ENCODE measurements at regions not wholly inside any gene's neighbourhood (a gene's known extent, or its start where the extent isn't known, plus 50 kb on each side); places are given as distances from the start of the nearest gene placed in this dataset.
"Not testable (repeated sequence)": the region's sequence is repeated elsewhere in the genome, so short reads cannot be mapped to it uniquely, and the experiment has no call there.

DNA sequence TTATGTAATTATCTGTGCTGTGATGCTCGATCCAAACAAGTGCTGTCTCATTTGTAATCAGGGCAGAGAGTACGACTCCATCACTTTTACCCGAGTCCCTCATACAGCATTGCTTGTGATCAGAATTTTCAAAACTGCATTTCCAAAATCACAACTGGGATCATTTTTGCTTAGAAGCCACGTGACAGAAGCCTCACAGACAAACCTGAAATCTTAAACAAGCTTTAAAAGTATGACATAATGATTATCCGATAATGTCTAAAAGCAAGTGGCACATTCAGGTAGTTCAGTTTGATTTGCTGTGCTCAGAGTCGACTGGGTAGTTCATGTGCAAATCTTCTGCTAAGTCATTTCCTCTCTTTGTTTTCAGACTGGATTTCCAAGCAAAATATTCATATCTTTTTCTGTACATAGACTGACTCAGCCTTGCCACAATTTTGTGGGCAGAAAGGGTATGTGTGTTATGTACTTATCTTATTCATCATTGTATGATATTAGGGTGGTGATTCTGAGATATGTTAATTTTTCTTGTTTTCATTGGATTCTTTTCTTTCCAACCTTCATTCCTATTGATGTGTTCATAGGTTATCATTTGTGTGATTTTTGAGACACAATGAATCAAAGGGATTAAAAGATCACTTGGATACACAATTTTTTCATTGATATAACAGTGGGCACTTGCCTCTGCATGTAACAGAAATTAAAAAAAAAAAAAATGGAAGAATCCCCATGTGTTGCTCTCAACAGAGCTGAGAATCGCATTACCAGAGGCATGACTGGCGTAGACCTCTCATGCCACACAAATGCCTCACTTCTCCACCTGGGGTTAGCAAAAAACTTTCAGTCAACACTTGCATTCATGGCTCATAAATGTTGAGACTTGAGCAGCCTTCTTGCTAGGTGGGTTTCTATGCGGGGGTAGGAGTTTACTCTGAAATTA is 355.7 kb downstream of the LTN1 start:
- DNase-seq = no peak

- DNase-seq = no peak
Observed at GRCh38 chr21:28635541-28635940, 357.1 kb downstream of the LTN1 start.

GRCh38 chr21:28633839-28634555 is 358.7 kb downstream of the LTN1 start:
- DNase-seq = no peak

GRCh38 chr21:28632755-28633408 is 359.8 kb downstream of the LTN1 start:
- no peak for DNase-seq

- DNase-seq = no peak
Observed at GRCh38 chr21:28627691-28628090, 365.0 kb downstream of the LTN1 start.

DNA sequence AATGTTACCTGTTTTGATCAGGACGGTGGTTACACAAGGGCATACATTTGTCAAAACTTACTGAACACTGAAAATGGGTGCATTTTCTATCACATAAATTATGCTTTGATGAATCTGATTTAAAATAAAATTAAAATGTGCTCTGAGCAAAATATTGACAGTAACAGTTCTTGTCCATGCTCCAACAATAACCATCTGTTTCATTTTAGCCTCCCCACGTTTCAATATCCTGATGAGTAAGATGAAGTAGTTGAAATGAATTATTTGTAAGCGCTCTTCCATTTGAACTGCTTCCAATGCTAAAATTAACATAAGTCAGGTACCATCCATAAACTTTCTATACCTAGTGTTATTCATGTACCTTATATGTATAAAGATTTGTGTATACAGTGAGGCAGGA is 365.4 kb downstream of the LTN1 start:
- no peak for DNase-seq

DNA sequence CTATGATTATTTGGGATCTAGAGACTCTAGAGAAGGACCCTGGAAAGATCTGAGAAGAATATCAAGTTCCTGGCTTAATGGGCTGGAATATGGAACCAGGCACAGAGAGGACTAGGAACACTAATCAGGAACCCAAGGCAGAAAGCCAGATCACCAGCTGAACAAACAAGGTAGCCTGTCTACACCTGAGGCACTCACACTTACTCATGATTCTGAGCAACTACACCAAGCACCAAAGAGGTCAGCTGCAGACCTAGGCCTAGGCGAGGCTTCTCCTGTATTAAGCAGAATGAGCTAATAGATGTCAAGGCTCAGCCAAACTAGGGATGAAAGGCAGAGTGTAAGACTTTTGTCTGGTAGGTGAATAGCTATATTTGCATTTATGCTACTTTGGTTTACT is 368.1 kb downstream of the LTN1 start:
- no peak for DNase-seq

- DNase-seq = no peak
Observed at GRCh38 chr21:28617300-28617699, 375.4 kb downstream of the LTN1 start.

GRCh38 chr21:28615276-28615675 is 377.4 kb downstream of the LTN1 start:
- no peak for DNase-seq

DNA sequence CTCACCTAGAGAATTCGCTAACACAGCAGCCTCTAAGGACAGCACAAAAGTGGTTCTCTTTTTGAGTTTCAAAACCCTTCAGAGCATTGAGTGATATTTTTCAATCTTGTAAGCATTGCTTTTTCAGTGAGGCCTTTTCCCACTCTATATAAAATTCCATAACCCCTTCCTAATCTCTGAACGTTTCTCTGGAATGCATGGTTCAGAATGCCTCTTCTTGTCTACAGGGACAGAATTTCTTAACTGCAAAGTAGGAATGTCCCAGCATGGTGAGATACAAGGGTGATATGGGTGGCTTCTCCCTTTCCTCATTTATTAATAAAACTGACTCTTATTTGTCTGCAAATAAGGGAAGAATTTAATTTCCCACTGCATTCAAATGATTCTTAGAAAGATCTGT is 377.9 kb downstream of the LTN1 start:
- DNase-seq = no peak

- no peak for DNase-seq
Observed at GRCh38 chr21:28608646-28609045, 384.0 kb downstream of the LTN1 start.

GRCh38 chr21:28607545-28607944 is 385.1 kb downstream of the LTN1 start:
- DNase-seq = no peak

DNA sequence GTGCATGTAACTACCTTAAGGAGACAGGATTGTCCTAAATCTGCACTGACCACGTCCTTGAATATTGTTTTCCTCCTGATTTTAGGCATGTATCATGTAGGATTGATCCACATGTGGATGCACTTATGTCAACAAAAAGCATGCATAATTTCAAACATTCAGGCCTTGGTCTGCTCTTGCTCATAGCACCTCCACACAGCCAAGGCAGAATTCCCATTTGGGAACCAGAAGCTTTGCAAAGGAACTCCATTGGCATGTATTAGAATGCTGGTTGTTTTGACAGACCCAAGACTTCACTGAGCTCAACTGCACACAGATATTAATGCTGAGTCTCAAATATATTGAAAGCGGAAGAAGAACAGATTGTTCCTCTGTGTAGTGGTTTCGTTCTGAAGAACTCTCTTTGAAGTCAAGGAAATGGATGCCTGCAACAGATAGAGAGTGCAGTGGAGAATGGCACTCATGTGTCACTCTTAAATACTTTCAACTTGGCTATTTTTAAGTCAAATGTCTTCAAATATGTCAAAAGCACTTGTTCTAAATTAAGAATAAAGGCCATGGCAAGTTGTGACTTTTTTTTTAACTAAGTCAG is 387.6 kb downstream of the LTN1 start:
- no peak for DNase-seq

- no peak for DNase-seq
Observed at GRCh38 chr21:28602546-28602945, 390.1 kb downstream of the LTN1 start.

- no peak for DNase-seq
Observed at GRCh38 chr21:28598214-28598613, 394.5 kb downstream of the LTN1 start.

DNA sequence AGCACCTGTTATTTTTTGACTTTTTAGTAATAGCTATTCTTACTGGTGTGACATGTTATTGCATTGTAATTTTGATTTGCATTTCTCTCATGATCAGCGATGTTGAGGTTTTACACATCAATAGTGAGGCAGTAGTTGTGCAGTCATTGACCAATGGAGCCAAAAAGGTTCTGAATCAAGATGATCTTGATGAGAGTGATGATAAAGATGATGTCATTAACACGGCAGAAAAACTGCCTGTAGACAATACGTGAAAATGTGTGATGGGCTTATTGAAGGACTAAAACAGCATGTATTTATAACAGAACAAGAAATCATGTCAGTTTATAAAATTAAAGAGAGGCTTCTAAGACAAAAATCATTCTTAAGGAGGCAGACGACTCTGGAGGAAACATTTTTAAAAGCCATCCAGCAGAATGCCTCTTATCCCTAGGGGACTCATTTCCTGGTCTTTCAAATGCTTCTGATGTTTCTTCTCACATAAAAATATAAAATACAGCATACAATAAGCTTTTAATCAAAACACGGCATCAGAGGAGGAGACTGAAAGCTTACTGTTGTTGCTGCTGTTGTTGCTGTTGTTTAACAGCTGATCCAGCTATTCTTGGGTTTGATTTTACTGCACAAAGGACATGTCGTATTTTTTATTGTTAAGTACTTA is 400.3 kb downstream of the LTN1 start:
- DNase-seq = no peak

GRCh38 chr21:28590676-28591075 is 402.0 kb downstream of the LTN1 start:
- no peak for DNase-seq

GRCh38 chr21:28590026-28590425 is 402.7 kb downstream of the LTN1 start:
- no peak for DNase-seq

GRCh38 chr21:28588997-28589396 is 403.7 kb downstream of the LTN1 start:
- no peak for DNase-seq

DNA sequence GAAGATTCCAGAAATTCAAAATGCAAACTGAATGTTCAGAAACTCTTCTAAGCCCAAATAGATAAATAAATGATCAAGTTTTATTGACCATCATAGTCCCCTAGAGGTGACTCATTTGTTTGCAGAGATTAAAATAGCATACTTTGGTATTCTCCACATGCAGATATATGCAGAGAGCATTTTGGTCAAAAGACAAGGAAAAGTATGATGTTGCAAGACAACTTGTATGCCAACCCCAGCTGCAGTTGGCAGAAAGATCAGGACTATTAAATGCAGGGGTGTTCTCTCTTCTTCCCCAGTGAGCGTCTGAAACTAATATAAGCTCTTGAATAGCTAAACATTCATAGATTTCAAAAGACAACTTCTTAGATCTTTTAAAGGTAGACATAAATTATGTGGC is 404.9 kb downstream of the LTN1 start:
- DNase-seq = no peak

DNA sequence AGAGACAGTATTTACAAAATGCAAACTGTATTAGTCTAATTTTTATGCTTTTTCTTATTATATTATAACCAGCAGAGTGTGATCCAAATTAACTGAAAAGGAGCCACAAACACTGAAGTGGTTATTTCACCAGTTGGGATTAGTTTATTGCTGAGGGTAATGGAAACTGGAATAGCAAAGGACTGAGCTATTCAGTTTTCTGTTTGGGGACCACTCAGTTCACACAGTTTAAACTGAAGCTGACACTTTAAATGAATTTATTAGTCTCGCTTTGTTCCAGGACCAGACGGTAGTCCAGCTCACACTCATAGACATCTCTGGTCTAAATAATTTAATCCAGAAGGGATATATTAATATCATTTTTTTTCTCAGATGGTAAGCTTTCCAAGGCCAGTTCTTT is 410.7 kb downstream of the LTN1 start:
- no peak for DNase-seq

DNA sequence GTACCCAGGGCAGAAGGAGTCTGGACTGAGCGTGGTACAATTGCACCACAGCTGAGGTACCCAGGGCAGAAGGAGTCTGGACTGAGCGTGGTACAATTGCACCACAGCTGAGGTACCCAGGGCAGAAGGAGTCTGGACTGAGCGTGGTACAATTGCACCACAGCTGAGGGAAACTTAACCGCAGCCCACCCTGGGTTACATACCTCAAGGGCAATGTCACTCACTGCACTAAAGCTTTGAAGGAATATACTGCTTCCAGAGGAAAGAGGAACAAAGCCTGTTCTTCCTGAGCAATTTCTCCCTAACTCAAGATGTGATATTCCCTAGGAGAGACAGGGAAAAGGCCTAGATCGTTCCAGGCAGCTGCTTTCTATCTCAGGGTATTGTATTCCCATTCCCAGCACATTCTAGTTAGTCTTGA is 411.4 kb downstream of the LTN1 start:
- DNase-seq = not testable (repeated sequence)

- DNase-seq = no peak
Observed at GRCh38 chr21:28580585-28580984, 412.1 kb downstream of the LTN1 start.

Measured in NCI-H1694 (cell line).